UCSD-AML1 (cell line): ENCODE measurements at regions not wholly inside any gene's neighbourhood (a gene's known extent, or its start where the extent isn't known, plus 50 kb on each side); places are given as distances from the start of the nearest gene placed in this dataset.
"Not testable (repeated sequence)": the region's sequence is repeated elsewhere in the genome, so short reads cannot be mapped to it uniquely, and the experiment has no call there.

Experiments used
- DNase-seq: peaks from one replicate; lab custom pipeline; 2025; ENCODE audit not compliant: unreplicated experiment; lab: John Stamatoyannopoulos, UW

DNA sequence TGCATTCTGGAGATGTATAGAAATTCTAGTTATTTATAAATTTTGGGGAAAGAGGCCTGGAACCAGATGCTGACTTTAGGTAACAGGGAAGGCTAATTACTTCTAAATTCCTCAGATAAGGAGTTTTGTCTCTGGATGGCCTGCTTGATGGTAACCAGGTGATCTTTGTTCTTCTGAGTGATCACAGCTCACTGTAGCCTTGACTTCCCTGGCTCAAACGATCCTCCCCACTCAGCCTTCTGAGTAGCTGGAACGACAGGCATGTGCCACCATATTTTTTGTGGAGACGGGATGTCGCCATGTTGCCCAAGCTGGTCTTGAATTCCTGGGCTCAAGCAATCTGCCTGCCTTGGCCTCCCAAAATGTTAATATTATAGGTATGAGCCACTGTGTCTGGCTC lies 54.4 kb upstream of the MSH6 start:
- DNase-seq = no peak

DNA sequence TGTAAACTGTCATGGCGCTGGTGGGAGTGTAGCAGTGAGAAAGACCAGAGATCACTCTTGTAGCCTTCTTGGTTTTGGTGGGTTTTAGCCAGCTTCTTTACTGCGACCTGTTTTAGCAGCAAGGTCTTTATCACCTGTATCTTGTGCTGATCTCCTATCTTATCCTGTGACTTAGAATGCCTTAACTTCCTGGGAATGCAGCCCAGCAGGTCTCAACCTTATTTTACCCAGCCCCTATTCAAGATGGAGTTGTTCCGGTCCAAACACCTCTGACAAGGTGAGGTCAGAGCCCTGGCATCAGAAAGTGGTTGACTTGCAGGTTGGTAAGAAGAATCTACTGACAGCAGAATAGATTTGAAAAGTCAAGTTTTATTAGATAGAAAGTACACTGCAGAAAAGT lies 55.0 kb upstream of the MSH6 start:
- DNase-seq = no peak

DNA sequence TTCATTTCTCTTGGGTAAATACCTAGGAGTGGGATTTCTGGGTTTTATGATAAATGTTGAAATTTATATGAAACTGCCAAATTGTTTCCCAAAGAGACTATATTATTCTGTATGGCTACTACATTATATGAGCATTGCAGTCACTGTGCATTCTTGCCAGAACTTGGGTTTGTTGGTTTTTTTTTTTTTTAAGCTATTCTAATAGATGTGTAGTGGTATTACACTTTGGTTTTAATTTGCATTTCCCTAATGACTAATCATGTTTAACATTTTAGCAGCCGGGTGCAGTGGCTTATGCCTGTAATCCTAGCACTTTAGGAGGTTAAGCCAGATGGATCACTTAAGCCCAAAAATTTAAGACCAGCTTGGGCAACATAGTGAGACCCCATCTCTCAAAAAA lies 56.0 kb upstream of the MSH6 start:
- not testable (repeated sequence) for DNase-seq

DNA sequence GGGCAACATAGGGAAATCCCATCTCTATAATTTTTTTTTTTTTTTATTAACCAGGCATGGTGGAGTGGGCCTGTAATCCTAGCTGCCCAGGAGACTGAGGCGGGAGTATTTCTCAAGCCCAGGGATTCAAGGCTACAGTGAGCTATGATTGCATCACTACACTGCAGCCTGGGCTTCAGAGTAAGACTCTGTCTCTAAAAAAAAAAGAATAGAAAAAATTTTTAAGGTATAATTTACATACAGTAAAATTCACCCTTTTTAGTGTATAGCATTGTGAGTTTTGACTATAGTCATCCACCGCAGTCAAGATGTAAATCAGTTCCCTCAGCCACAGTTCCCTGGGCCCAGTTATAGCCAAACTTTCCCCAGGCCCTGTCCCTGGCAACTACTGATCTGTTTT lies 57.1 kb upstream of the MSH6 start:
- no peak for DNase-seq

DNA sequence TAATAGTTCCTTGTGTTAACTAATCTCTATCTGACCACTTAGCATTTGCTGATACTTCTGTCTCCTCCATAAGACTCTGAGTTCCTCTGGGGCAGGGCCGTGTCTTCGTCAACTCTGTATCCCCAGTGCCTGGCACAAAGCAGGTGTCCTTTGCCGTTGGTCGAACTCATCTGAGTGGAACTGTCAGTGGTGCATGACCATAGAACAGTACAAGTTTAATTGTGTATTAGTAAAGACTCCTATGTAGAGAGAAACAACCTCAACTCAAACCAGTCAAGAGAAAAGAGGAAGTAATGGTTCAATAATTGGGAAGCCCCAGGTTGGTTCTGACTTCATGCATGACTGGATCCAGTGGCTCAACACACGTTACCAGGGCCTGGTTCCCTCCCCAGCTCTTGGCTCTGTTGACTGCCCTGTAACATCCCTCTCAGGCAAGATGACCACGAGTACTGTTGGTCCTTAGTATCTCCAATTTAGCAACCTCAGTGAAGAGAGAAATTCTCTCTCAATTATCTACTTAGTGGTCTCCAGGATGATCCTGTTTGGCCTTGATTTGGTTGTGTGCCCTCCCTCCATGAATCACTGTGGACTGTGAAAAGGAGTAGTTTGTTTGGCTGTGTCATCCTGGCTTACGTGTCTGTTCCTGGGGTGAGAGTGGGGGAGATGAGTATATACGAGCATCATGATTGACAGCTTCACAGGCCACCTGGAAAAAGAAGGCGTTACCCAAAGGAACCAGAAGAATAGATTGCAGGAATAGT lies 58.5 kb upstream of the MSH6 start:
- DNase-seq = no peak

DNA sequence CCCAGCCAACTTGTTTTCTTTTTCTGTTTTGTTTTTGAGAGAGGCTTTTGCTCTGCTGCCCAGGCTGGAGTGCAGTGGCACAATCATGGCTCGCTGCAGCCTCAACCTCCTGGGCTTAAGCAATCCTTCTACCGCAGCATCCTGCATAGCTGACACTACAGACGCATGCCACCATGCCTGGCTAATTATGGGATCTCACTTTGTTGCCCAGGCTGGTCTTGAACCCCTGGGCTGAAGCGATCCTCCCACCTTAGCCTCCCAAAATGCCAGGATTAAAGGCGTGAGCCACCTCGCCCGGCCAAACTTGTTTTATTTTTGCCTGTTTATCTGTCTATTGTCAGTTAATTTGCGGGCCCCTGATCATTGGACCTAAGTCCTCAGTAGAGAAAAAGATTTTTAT lies 61.6 kb upstream of the MSH6 start:
- no peak for DNase-seq

DNA sequence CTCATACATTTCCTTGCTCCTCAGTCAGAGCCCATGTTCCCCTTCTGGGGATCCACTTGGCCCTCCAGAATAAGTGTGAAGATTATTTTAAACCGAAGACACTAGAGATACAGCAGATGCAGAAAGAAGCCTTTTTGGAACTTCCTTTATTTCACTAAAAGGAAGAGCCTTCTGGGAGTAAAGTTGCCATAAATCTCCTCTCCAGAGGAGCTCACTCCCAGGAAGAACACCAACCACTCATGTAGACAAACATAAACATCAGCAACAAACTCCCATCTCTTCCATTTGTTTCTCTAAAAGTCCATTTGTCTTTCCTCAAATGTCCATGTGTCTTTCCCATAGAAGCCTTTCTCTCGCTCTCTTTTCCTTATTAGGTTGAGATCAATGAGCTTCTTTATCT lies 62.4 kb upstream of the MSH6 start:
- no peak for DNase-seq

DNA sequence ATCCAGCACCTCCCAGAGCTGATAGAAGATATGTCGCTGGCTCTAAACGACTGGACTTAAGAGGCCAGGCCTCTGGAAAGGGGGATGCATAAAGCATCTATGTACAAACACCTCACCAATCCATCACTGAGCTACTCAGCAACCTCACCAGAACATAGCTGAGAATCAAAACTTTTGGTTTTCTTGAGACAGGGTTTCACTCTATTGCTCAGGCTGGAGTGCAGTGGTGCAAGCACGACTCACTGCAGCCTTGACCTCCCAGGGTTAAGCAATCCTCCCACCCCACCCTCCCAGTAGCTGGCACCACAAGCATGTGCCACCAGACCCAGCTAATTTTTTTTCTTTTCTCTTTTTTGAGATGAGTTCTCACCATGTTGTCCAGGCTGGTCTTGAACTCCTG lies 62.9 kb upstream of the MSH6 start:
- DNase-seq = no peak

DNA sequence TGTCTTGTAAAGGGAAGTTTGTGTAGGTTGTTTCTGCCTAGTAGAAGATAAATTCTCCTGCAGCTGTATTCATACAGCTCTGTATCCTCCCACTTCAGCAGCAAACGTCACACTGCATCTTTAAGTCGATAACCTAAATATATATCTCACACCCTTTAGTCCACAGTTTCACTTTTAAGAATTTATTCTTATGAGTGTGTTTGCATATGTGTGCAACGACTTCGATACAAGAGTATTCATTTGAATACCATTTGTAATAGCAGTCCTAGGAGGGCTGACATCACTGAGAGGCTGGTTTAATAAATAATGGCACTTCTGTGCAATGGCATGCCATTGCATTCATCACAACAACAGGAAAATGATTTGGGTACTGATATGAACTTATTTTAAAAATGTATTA lies 63.8 kb upstream of the MSH6 start:
- DNase-seq = no peak

DNA sequence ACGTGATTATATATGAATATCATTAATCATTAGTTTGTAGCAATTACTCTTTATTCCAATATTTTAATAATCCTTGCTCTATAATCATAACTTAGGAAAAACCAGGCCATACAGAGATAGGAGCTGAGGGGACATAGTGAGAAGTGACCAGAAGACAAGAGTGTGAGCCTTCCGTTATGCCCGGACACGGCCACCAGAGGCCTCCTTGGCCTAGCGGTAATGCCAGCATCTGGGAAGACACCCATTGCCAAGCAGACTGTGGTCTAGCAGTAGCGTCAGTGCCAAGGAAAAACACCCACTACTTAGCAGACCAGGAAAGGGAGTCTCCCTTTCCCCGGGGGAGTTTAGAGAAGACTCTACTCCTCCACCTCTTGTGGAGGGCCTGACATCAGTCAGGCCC lies 66.6 kb upstream of the MSH6 start:
- DNase-seq = not testable (repeated sequence)

DNA sequence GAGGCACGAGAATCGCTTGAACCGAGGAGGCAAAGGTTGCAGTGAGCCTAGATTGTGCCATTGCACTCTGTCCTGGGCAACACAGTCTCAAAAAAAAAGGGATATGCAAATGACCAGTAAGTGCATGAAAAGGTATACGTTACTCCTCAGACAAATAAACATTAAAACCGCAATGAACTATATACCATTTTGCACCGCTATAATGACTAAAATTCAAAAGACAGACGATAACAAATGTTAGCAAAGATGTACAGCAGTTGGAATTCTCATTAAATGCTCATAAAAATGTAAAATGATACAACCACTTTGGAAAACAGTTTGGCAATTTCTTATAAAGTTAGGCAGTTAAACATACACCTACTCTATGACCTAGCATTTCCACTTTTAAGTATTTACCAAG lies 67.4 kb upstream of the MSH6 start:
- DNase-seq = no peak

DNA sequence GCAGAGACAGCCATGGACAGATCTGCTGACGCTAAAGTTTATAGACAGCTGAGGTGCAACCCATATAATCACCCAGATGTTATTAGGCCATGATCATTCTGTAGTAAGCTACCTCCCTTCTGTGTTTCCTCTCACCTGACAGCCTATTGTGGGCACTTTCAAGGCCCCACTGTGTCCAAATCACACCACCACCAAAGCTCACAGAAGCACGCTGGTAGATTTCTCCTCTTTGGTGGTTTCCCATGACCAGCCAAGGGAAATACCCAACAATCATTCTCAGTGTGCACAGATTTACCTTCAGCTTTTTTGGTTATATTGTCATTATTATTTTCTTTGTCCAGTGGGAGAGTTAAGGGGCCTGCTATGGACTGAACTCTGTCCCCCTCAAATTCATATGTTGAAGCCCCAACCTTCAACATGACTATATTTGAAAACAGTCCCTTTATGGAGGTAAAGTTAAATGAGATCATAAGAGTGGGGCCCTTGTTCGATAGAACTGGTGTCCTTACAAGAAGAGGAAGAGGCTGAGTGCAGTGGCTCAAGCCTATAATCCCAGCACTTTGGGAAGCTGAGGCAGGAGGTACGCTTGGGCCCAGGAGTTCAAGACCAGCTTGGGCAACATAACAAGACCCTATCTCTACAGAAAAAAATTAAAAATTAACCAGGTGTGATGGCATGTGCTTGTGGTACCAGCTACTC lies 74.0 kb upstream of the MSH6 start:
- no peak for DNase-seq

DNA sequence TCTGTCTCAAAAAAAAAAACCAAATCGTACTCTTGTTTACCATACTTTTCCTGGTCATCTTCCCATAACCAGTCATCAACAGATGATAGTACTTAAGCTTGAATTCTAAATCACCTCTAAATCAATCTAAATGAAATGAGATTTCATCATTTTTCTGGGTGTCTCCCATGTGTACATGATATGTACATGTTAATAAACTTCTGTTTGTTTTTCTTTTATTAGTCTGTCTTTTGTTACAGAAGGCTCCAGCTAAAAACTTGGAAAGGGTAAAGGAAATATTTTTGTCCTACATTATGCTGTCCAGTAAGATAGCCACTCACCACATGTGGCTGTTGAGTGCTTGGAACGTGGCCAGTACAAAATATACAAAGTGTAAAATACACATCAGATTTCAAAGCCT lies 78.7 kb upstream of the MSH6 start:
- no peak for DNase-seq

DNA sequence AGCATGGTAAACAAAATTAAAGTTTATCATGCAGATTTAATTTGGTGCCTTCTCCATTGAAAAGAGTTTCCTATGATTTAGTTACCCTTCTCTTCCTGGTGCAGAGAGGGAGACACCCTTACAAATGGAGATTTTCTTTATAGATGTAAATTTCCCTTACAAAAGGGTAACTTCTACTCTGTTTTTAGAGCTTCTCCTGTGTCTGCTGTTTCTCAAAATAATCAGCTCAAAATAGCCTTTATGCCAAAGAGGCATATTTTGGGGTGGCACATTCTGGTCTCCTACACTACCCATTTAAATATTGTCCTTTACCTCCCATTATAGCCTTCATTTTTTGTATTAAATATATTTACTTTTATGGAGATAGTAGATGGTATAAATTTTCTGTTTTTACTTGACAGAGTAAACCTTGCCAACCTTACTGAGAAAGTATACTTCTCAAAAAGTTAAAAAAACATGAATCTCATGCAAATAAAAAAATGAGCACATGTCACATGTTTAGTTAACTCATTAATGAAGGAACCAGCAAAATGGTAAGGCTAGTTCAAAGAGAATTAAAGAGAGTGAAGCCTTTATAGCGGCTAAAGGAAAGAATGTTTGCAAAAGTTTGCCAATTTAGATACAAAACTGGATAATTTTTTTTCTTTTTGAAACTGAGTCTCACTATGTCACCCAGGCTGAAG lies 83.3 kb upstream of the MSH6 start:
- no peak for DNase-seq

DNA sequence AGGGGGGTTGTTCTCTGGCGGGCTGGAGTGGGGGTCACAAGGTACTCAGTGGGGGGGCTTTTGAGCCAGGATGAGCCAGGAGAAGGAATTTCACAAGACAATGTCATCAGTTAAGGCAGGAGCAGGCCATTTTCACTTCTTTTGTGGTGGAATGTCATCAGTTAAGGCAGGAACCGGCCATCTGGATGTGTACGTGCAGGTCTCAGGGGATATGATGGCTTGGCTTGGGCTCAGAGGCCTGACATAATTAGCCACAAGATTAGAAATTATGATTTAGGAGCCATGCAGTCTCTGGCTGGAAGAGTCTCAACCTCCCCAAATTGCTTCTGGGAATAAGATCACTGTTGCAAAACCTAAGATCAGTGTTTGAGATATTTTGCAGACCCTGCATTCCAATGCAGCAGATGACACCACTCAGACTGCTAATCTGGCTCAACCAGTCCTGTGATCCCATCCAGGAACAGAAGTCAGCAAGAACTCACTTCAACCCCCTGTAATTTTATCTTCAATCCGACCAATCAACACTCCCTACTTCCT lies 84.4 kb upstream of the MSH6 start:
- not testable (repeated sequence) for DNase-seq

DNA sequence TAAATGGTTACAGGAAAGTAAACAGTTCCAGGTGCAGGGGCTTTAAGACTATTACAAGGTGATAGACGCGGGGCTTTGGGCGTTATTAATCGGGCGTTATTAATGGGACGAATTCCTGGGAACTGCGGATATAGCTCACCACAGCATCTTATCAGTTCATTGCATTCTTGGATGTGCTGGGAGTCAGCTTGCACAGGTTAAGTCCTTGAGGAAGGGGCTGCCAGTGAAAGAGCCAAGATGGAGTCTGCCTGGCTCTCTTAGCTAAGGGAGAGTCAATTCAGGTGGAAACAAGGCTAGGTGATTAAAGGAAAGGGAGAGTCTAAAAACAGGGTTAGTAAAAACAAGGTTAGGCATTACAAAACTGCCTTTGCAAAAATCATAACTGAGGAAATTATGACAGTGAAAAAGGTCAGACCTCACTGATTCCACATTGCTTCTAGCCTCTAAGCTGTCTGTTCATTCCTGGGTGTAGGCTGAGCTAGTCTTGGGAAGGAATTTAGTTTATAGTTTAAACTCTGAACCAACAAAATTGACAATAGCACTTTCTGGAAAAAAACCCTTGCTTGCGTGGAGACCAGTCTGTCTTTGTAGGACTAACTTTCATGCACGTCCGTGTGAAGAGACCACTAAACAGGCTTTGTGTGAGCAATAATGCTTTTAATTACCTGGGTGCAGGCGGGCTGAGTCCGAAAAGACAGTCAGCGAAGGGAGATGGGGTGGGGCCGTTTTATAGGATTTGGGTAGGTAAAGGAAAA lies 85.1 kb upstream of the MSH6 start:
- not testable (repeated sequence) for DNase-seq

DNA sequence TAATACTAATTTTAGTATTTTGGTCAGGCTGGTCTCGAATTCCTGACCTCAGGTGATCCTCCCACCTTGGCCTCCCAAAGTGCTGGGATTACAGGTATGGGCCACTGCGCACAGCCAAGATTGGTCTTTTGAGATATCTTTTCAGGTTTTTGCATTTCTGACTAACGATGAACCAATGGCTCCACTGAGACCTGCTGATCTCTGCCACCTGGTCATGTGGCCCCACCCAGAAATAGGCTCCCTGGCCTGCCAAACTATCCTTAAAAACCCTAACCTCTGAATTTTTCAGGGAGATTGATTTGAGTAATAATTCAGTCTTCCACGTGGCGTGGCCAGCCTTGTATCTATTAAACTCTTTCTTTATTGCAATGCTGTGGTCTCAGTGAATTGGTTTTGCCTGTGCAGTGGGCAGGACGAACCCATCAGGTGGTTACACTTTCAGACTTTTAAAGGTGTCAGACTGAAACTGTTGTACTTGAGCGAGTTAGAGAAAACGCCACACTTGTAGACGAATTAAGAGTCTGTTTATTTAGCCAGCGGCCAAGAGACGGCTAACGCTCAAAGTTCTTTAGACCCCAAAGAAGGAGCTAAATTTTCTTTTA lies 85.8 kb upstream of the MSH6 start:
- DNase-seq = no peak

DNA sequence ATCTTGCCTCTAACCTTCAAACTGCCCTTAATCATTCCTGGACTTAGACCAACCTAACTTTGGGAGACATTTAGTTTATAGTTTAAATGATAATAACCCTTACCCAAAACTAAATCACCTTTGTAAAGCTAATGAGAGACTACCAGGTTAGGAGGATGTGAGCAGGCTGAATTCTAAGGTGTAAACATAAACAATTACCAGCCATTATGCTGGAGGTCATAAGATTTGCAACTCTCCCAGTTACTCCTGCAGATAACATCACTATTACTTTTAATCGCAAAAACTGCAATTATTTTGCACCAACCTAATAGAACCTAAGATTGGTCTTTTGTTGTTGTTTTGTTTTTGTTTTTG lies 86.5 kb upstream of the MSH6 start:
- DNase-seq = no peak

DNA sequence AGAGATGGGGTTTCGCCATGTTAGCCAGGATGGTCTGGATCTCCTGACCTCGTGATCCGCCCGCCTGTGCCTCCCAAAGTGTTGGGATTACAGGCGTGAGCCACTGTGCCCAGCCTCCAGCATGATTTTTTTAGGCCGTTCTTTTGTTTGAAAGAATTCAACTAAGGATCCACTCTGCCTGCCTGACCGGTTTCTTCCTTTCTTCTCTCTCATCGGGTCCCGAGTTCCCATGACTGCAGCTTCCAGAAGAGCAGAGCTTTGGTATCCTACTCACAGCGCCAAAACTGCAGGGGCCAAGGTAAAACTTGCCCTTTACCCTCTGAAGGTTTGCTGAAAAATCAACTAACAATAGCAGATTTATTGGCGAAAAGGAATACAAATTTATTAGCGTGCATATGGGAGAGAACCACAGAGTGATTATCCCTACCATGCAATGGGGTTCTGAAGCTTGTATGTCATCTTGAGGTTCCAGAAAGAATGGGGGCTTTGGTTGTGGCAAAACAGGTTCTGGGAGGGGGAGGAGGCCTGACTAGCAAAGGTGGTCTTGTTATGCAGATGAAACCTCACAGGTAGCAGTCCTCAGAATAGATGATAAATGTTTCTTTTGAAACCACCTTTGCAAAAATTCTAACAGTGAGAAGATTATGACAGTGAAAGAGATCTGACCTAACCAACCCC lies 87.0 kb upstream of the MSH6 start:
- no peak for DNase-seq

DNA sequence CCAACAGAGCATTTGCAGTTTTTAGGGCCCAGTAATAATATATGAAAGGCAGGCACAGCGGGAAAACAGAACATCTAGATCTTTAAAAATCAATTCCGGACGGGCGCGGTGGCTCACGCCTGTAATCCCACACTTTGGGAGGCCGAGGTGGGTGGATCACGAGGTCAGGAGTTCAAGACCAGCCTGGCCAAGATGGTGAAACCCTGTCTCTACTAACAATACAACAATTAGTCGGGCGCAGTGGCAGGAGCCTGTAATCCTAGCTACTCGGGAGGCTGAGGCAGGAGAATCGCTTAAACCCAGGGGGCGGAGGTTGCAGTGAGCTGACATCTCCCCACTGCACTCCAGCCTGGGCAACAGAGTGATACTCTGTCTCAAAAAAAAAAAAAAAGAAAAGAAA lies 88.5 kb upstream of the MSH6 start:
- not testable (repeated sequence) for DNase-seq
